IMR-90 (cell line): ENCODE measurements at regions not wholly inside any gene's neighbourhood (a gene's known extent, or its start where the extent isn't known, plus 50 kb on each side); places are given as distances from the start of the nearest gene placed in this dataset.

ENCODE experiments used
- ATAC-seq: fragments of 200-7000 bp; cut with Tn5 transposase; 2 replicates; pipeline ENCODE4 v1.9.1; 2020; ENCODE audit warnings: low read depth, mild to moderate bottlenecking, moderate library complexity
- BruUV-seq: library from RNA; stranded (reverse); fragments of 400-500 nt; replicated peaks from 2 replicates; lab custom pipeline; 2021; lab: Mats Ljungman, UMichigan
- CTCF ChIA-PET: fragments of 300-600 bp; formaldehyde crosslinking; extraction: SDS; loops from one replicate; lab custom pipeline; 2021; ENCODE audit warnings: antibody characterized with exemption; lab: Yijun Ruan, JAX
- POLR2A ChIA-PET: fragments of 300-600 bp; sonication (Branson Sonifier 250); formaldehyde crosslinking; loops from one replicate; lab custom pipeline; 2022; ENCODE audit warnings: antibody characterized with exemption; ENCODE audit not compliant: unreplicated experiment; lab: Charles Lee
- DNase-seq: peaks from one replicate; pipeline ENCODE4 v3.0.0; 2013
- H2AFZ ChIP-seq: replicated peaks from 2 replicates; pipeline ENCODE3; 2013; ENCODE audit warnings: low read length, mild to moderate bottlenecking; ENCODE audit not compliant: poor library complexity
- H2AK5ac ChIP-seq: 2 replicates; pipeline ENCODE4 v1.6.1; 2013; ENCODE audit warnings: low read depth, low read length, inconsistent platforms
- H2AK9ac ChIP-seq: replicated peaks from 2 replicates; pipeline ENCODE3; 2013; ENCODE audit warnings: mild to moderate bottlenecking, low read depth, low read length, moderate library complexity; ENCODE audit not compliant: poor library complexity
- H2BK120ac ChIP-seq: 2 replicates; pipeline ENCODE4 v1.6.1; 2013; ENCODE audit warnings: low read depth, low read length, inconsistent platforms
- H2BK15ac ChIP-seq: 3 replicates; pipeline ENCODE4 v1.6.1; 2013; ENCODE audit warnings: low read depth, low read length, inconsistent platforms
- H2BK20ac ChIP-seq: 2 replicates; pipeline ENCODE4 v1.6.1; 2013; ENCODE audit warnings: low read depth, mild to moderate bottlenecking, inconsistent platforms, low read length, moderate library complexity
- H2BK5ac ChIP-seq: 2 replicates; pipeline ENCODE4 v1.6.1; 2013; ENCODE audit warnings: mild to moderate bottlenecking, low read depth, low read length, inconsistent platforms; ENCODE audit not compliant: poor library complexity, severe bottlenecking
- H3K14ac ChIP-seq: replicated peaks from 2 replicates; pipeline ENCODE4 v1.6.1; 2013; ENCODE audit warnings: low read depth, low read length, inconsistent platforms
- H3K18ac ChIP-seq: 2 replicates; pipeline ENCODE4 v1.6.1; 2013; ENCODE audit warnings: low read depth, low read length, control low read depth
- H3K23ac ChIP-seq: 2 replicates; pipeline ENCODE4 v1.6.1; 2013; ENCODE audit warnings: low read depth, low read length, inconsistent platforms
- H3K27ac ChIP-seq: 2 replicates; pipeline ENCODE4 v1.5.1; 2013; ENCODE audit warnings: mild to moderate bottlenecking, control low read depth, low read length; ENCODE audit not compliant: insufficient read depth
- H3K27me3 ChIP-seq: 2 replicates; pipeline ENCODE4 v1.6.1; 2013; ENCODE audit warnings: low read length; ENCODE audit not compliant: control insufficient read depth, insufficient read depth
- H3K36me3 ChIP-seq: 2 replicates; pipeline ENCODE4 v1.6.1; 2013; ENCODE audit warnings: low read length, mixed read lengths; ENCODE audit not compliant: control insufficient read depth, insufficient read depth
- H3K4ac ChIP-seq: 2 replicates; pipeline ENCODE4 v1.6.1; 2013; ENCODE audit warnings: low read depth, low read length, inconsistent platforms
- H3K4me1 ChIP-seq: 2 replicates; pipeline ENCODE4 v1.6.1; 2013; ENCODE audit warnings: low read length, mixed read lengths; ENCODE audit not compliant: control insufficient read depth, insufficient read depth
- H3K4me2 ChIP-seq: 2 replicates; pipeline ENCODE4 v1.6.1; 2013; ENCODE audit warnings: low read depth, mild to moderate bottlenecking, control low read depth, low read length, moderate library complexity
- H3K4me3 ChIP-seq: 2 replicates; pipeline ENCODE4 v1.5.1; 2013; ENCODE audit warnings: low read depth, mild to moderate bottlenecking, control low read depth, low read length, moderate library complexity; ENCODE audit not compliant: insufficient read depth
- H3K56ac ChIP-seq: 2 replicates; pipeline ENCODE4 v1.6.1; 2013; ENCODE audit warnings: low read length, inconsistent platforms; ENCODE audit not compliant: insufficient read depth; ENCODE audit errors: extremely low read depth
- H3K79me1 ChIP-seq, 2 experiments: 2 replicates each; pipeline ENCODE4 v1.6.1; 2013; ENCODE audit warnings: low read length in 2 of 2, inconsistent platforms in 1 of 2, low read depth in 1 of 2
- H3K9ac ChIP-seq: 2 replicates; pipeline ENCODE4 v1.6.1; 2013; ENCODE audit warnings: low read depth, low read length, control low read depth
- H3K9me1 ChIP-seq: 2 replicates; pipeline ENCODE4 v1.6.1; 2013; ENCODE audit warnings: low read length, inconsistent platforms; ENCODE audit not compliant: insufficient read depth
- H3K9me3 ChIP-seq: 2 replicates; pipeline ENCODE4 v1.6.1; 2013; ENCODE audit warnings: low read length; ENCODE audit not compliant: control insufficient read depth, insufficient read depth
- H4K20me1 ChIP-seq: 2 replicates; pipeline ENCODE4 v1.6.1; 2013; ENCODE audit warnings: low read length, inconsistent platforms; ENCODE audit not compliant: insufficient read depth
- H4K5ac ChIP-seq: 2 replicates; pipeline ENCODE4 v1.6.1; 2013; ENCODE audit warnings: mild to moderate bottlenecking, low read depth, low read length, control low read depth
- H4K8ac ChIP-seq, 2 experiments: 2 replicates each; pipeline ENCODE4 v1.6.1; 2013; ENCODE audit warnings: low read depth in 2 of 2, low read length in 2 of 2, control low read depth in 1 of 2, inconsistent platforms in 1 of 2
- H4K91ac ChIP-seq: 2 replicates; pipeline ENCODE4 v1.6.1; 2013; ENCODE audit warnings: low read depth, low read length, inconsistent platforms; ENCODE audit not compliant: insufficient read depth
- BHLHE40 ChIP-seq: fragments of 150-350 bp; IDR thresholded peaks from 2 replicates; pipeline ENCODE4 v1.6.1; 2016; ENCODE audit warnings: mild to moderate bottlenecking, low read depth, low read length
- CEBPB ChIP-seq: IDR thresholded peaks from 2 replicates; pipeline ENCODE4 v1.6.1; 2012; ENCODE audit warnings: low read depth, low read length, improper control_type of control experiment
- CHD1 ChIP-seq: IDR thresholded peaks from 2 replicates; pipeline ENCODE4 v1.6.1; 2012; ENCODE audit warnings: low read depth, low read length, improper control_type of control experiment
- CTCF ChIP-seq: conservative IDR thresholded peaks from 2 replicates; pipeline ENCODE4 v1.5.1; 2012; ENCODE audit warnings: mild to moderate bottlenecking, low read depth, low read length, improper control_type of control experiment
- FOS ChIP-seq: fragments of 150-350 bp; IDR thresholded peaks from 2 replicates; pipeline ENCODE4 v1.6.1; 2016; ENCODE audit warnings: low read depth, low read length
- MAFK ChIP-seq: IDR thresholded peaks from 2 replicates; pipeline ENCODE4 v1.6.1; 2012; ENCODE audit warnings: low read depth, low read length, improper control_type of control experiment
- MAZ ChIP-seq: IDR thresholded peaks from 2 replicates; pipeline ENCODE4 v1.6.1; 2012; ENCODE audit warnings: low read depth, mild to moderate bottlenecking, low read length, improper control_type of control experiment, moderate library complexity, borderline replicate concordance
- NFE2L2 ChIP-seq: fragments of 150-350 bp; IDR thresholded peaks from 2 replicates; pipeline ENCODE4 v1.6.1; 2016; ENCODE audit warnings: low read depth, mild to moderate bottlenecking, low read length
- RAD21 ChIP-seq: IDR thresholded peaks from 2 replicates; pipeline ENCODE4 v1.6.1; 2012; ENCODE audit warnings: low read length, improper control_type of control experiment
- RCOR1 ChIP-seq: IDR thresholded peaks from 2 replicates; pipeline ENCODE4 v1.6.1; 2012; ENCODE audit warnings: mild to moderate bottlenecking, low read length, improper control_type of control experiment; ENCODE audit not compliant: insufficient replicate concordance
- RFX5 ChIP-seq: IDR thresholded peaks from 2 replicates; pipeline ENCODE4 v1.8.0; 2012; ENCODE audit warnings: low read depth, mild to moderate bottlenecking, low read length, moderate library complexity
- SMC3 ChIP-seq: fragments of 150-350 bp; IDR thresholded peaks from 2 replicates; pipeline ENCODE4 v1.6.1; 2016; ENCODE audit warnings: low read depth, mild to moderate bottlenecking, antibody characterized with exemption, low read length, moderate library complexity
- USF2 ChIP-seq: fragments of 150-350 bp; IDR thresholded peaks from 2 replicates; pipeline ENCODE4 v1.6.1; 2017; ENCODE audit warnings: mild to moderate bottlenecking, antibody characterized with exemption, low read length, low read depth
- WGBS, 2 experiments: methylation state at CpG; one replicate each; pipeline versions ENCODE4 v1.1.5 to v1.1.7; 2013; ENCODE audit warnings: missing lambda C conversion rate in 2 of 2; ENCODE audit not compliant: insufficient read length in 1 of 2; ENCODE audit errors: extremely low coverage in 2 of 2; 5-methylcytosine and 5-hydroxymethylcytosine counted together
- dilution Hi-C: fragments of 300-500 bp; cut with HindIII; formaldehyde crosslinking; loops from one replicate; pipeline ENCODE4 v1.14.3; 2018; ENCODE audit warnings: low sequenced_read_pairs; ENCODE audit not compliant: unreplicated experiment
- in situ Hi-C: fragments of 300-500 bp; cut with MboI; formaldehyde crosslinking; loops from 3 replicates; pipeline ENCODE4 v1.14.3; 2019; ENCODE audit warnings: low sequenced_read_pairs, inconsistent platforms, mixed read lengths
- intact Hi-C: fragments of 100-400 bp; cut with micrococcal nuclease; formaldehyde crosslinking; loops from 2 replicates; pipeline ENCODE4 v1.10.0; 2022

GRCh38 chr6:139925894-139926641 lies 551.6 kb upstream of the CITED2 start:
- ChIA-PET CTCF (interaction anchor here (0.5 to 0.6 kb wide), 3 partner anchors 15 to 208 kb away, joined by 3 to 4 read pairs (median 3); no protein-coding TSS in a partner anchor), POLR2A (no interaction called here)
- Histone ChIP-seq H2BK15ac (peak overlapping the region; percentile 0; the same call in 2 of the 3 replicates), H3K4me2 (peak overlapping the region; percentile 21; the same call in 1 of the 2 replicates), H3K4ac (peak overlapping the region; percentile 88), H2AFZ (peak overlapping the region; percentile 86), H3K14ac (peak overlapping the region; percentile 39), H4K5ac (peak overlapping the region; percentile 86), H3K4me1 (peaks cover 7% of the 10 kb centered on the region), H3K27ac (peak overlapping the region; percentile 16; the same call in 1 of the 2 replicates), H2AK5ac (peak overlapping the region; percentile 76), H3K4me3 (no peak overlapping the region), H2BK120ac (peak overlapping the region; percentile 36), H3K23ac (peak overlapping the region; percentile 78), H3K9me1 (peaks cover 10% of the 10 kb centered on the region), H3K9ac (no peak overlapping the region), H3K18ac (peak overlapping the region; percentile 98), H4K91ac (peak overlapping the region; percentile 74), H3K27me3 (no peaks in the 10 kb centered on the region), H3K36me3 (no peaks in the 10 kb centered on the region), H3K56ac (no peak overlapping the region), H2BK20ac (peak overlapping the region; percentile 94), H4K20me1 (no peaks in the 10 kb centered on the region), H3K9me3 (no peaks in the 10 kb centered on the region), H2BK5ac (peak overlapping the region; percentile 64), H4K8ac (peak overlapping the region; percentile 17 to 27; a peak in 3 of 4 replicates), H2AK9ac (peak overlapping the region; percentile 16), H3K79me1 (no peaks in the 10 kb centered on the region)
- peak; percentile 95 for DNase-seq
- ATAC-seq: peak; percentile 88
- dilution Hi-C loops: no loop called here
- no TSS peak for BruUV-seq
- in situ Hi-C loops: no loop called here
- intact Hi-C loops: loop anchor here (1.0 to 5.0 kb wide), 3 partner anchors 126 to 557 kb away; no protein-coding TSS in a partner anchor
- 16% methylated on average over 5 of the region's 11 CpGs; no CpG with 5 or more reads in 1 of the 2 experiments for WGBS, 2 experiments
- TF ChIP-seq CTCF: no peak
- TF ChIP-seq CHD1: no peak
- TF ChIP-seq RFX5: no peak
- no peak for TF ChIP-seq NFE2L2
- TF ChIP-seq SMC3: peak; percentile 15; the same call in 1 of the 2 replicates
- peak; percentile 59 for TF ChIP-seq FOS
- TF ChIP-seq RAD21: peak; percentile 20; the same call in 1 of the 2 replicates
- TF ChIP-seq USF2: no peak
- TF ChIP-seq BHLHE40: peak; percentile 58; the same call in 1 of the 2 replicates
- TF ChIP-seq RCOR1: no peak
- no peak for TF ChIP-seq MAZ
- peak; percentile 86 for TF ChIP-seq CEBPB
- peak; percentile 22; the same call in 1 of the 2 replicates for TF ChIP-seq MAFK
